ES-I3 (cell line): ENCODE measurements at regions not wholly inside any gene's neighbourhood (a gene's known extent, or its start where the extent isn't known, plus 50 kb on each side); places are given as distances from the start of the nearest gene placed in this dataset.

Source experiments
- H3K36me3 ChIP-seq: 2 replicates; pipeline ENCODE4 v1.6.1; 2013; ENCODE audit warnings: mild to moderate bottlenecking, low read length, control low read depth, moderate library complexity; ENCODE audit not compliant: insufficient read depth
- H3K4me1 ChIP-seq: 2 replicates; pipeline ENCODE4 v1.6.1; 2013; ENCODE audit warnings: mild to moderate bottlenecking, control low read depth, low read length; ENCODE audit not compliant: insufficient read depth
- H3K9ac ChIP-seq: 2 replicates; pipeline ENCODE4 v1.6.1; 2013; ENCODE audit warnings: low read depth, mild to moderate bottlenecking, low read length, moderate library complexity
- H3K9me3 ChIP-seq: 2 replicates; pipeline ENCODE4 v1.6.1; 2013; ENCODE audit warnings: mild to moderate bottlenecking, low read length, moderate library complexity; ENCODE audit not compliant: control insufficient read depth, insufficient read depth

DNA sequence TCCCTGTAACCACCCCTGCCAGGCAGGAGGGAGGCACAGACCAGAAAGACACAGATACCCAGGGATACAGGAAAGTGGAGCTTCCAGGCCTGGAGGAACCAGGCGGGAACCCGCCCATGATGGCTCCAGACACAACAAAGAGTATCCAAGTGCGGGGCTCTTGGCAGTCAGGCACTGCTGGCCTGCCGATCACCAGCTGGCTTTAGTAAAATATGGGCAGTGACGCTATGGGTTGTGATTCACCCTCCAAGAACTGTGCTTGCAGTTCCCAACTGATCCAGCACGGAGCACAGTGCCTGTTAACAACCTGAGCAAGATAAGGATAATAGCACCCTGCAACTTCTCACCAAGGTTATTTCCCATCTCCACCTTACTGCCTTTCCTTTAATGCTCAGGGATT, 463.3 kb downstream of the IRX1 start:
- no peak overlapping the region for H3K9ac ChIP-seq
- no peaks in the 10 kb centered on the region for H3K36me3 ChIP-seq
- no peaks in the 10 kb centered on the region for H3K4me1 ChIP-seq
- H3K9me3 ChIP-seq = no peaks in the 10 kb centered on the region

DNA sequence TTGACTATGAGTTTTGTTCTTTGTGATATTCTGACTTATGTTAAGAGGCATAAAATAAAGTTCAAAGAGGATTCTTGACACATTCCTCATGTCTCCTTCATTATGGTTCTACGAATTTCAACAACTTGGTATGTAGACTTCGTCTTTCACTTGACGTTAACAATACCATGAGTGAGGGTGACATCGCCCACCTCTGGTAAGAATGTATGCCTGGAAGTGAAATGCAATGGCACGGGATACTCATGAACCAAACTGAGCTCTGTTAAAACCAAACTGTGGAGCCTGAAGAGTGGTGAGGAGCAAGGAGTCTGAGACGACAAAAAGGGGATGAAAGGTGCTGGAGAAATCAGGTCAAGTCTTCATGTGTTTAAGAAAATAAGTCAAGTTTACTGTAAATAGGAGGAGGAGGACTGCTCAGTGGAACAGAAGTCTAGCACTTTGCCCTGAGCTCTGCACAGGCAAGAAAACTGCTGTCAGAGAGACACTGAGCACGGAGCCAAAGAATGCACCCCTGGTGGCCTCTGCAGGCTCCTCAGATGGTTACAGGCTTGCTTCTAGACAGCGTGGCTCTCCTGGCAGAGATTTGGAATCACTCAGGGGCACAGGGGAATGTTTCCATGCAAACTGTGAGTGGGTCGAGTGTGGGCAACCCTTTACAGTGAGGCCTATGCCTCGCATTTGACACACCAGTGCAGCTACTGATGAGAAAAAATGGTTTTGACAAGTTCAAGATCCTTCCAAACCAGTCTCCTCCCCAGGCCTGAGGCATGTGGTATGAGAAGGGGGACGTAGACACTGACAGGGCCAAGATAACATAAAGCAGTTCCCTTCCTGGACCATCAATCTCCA, 470.1 kb downstream of the IRX1 start:
- H3K9ac ChIP-seq = no peak overlapping the region
- no peaks in the 10 kb centered on the region for H3K4me1 ChIP-seq
- no peaks in the 10 kb centered on the region for H3K36me3 ChIP-seq
- no peaks in the 10 kb centered on the region for H3K9me3 ChIP-seq

DNA sequence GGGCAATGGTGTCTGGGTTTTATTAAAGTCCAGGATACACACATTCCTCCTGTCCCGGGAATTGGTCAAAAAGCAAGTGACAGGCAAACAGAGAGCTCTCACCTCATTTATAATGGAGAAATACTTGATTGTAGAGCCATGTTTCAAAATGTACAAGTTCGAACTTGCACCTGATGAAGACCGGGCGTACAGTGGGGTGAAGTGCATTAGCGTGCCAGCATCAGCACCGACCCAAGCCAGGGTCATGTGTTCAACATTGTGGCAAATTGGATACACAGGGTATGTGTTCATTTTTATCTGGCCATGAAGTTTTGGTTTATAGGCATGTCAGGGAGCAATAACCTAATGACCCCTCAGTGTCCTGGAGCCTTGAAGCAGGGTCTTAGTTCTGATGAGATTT, 472.5 kb downstream of the IRX1 start:
- Histone ChIP-seq H3K9ac (no peak overlapping the region), H3K9me3 (no peaks in the 10 kb centered on the region), H3K36me3 (no peaks in the 10 kb centered on the region), H3K4me1 (no peaks in the 10 kb centered on the region)

DNA sequence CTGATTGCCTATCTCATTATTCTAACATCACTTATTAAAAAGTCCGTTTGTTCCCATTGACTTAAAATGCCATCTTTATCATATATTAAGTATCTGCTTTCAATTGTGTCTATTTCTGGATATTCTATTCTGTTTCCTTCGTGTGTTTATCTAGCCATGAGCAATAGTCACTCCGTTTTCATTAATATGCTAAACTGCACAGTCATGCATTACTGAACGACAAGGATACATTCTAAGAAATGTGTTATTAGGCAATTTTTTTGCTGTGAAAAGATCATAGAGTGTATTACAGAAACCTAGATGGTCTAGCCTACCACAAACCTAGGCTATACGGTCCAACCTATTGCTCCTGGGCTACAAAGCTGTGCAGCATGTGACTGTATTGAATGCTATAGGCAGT, 482.9 kb downstream of the IRX1 start:
- no peaks in the 10 kb centered on the region for H3K9me3 ChIP-seq
- H3K9ac ChIP-seq = no peak overlapping the region
- no peaks in the 10 kb centered on the region; the same call in 1 of the 2 replicates for H3K4me1 ChIP-seq
- H3K36me3 ChIP-seq = no peaks in the 10 kb centered on the region

DNA sequence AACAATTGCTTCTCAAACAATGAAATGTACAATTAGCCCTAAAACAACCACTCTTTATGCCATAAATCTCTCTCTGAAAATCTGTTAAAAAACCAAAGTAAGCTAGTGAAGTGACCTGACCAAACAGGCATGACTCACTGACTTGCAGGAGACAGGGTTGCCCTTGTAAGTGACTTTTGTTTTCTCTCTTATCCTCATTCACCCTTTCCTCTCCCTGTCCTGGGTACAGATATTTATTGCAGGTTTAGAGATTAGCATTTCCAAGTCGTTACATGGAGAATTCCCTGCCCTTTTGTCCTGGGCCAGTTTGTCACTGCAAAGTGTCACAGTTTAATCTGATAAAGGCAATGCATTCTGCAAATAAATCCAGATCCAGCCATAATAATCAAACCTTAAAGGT, 484.2 kb downstream of the IRX1 start:
- Histone ChIP-seq H3K4me1 (no peaks in the 10 kb centered on the region; the same call in 1 of the 2 replicates), H3K9ac (no peak overlapping the region), H3K9me3 (no peaks in the 10 kb centered on the region), H3K36me3 (no peaks in the 10 kb centered on the region)

DNA sequence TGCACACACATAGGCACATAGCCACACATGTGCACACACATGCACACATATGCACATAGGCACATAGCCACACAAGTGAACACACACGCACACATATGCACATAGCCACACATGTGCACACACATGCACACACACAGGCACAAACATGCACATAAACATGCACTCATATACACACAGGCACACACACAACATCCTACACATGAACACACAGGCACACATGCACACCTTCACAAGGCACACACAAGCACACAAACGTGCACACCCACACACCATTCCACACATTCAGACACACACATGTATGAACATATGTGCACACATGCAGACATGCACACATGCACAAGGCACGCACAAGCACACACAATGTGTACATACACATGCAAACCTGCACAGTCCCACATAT, 484.7 kb downstream of the IRX1 start:
- H3K9ac ChIP-seq = no peak overlapping the region
- no peaks in the 10 kb centered on the region for H3K36me3 ChIP-seq
- no peaks in the 10 kb centered on the region for H3K9me3 ChIP-seq
- no peaks in the 10 kb centered on the region; the same call in 1 of the 2 replicates for H3K4me1 ChIP-seq

DNA sequence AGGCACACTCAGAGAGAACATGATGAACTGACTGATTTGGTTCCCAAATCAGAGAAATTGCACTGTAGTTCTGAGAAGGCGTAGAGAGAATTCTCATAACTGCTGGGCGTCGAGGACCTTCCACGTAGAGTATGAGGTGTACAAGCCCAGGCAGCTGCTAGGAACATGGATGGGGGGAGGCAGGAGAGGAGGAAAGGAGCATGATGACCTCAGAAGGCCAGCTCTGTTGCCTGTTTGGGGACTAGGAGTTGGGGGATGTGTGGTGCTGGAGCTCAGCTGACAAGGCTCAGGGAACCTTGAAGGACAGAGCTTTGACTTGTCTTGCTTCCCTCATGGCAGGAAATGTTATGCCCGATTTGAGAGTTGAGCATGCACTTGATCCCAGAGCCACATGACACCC, 485.4 kb downstream of the IRX1 start:
- Histone ChIP-seq H3K9me3 (no peaks in the 10 kb centered on the region), H3K4me1 (no peaks in the 10 kb centered on the region; the same call in 1 of the 2 replicates), H3K36me3 (no peaks in the 10 kb centered on the region), H3K9ac (no peak overlapping the region)

DNA sequence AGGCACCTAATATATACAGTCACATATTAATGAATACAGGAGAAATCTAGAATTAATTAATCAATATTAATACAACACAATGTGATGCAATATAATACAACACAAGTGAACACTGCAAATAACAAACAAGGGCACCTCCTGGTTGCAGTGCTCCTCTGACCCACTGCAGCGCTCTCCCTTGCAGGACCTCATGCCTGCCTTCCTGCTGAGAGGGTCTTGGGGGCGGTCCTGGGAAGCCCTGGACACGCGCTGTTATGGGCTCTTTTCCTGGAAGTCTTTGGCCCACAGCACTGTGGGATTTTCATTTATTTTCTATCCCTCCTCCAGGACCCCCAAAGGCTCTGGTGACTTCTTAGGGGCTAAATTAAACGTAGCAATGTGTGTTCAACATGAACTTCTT, 485.8 kb downstream of the IRX1 start:
- H3K9ac ChIP-seq = no peak overlapping the region
- H3K4me1 ChIP-seq = no peaks in the 10 kb centered on the region; the same call in 1 of the 2 replicates
- no peaks in the 10 kb centered on the region for H3K9me3 ChIP-seq

DNA sequence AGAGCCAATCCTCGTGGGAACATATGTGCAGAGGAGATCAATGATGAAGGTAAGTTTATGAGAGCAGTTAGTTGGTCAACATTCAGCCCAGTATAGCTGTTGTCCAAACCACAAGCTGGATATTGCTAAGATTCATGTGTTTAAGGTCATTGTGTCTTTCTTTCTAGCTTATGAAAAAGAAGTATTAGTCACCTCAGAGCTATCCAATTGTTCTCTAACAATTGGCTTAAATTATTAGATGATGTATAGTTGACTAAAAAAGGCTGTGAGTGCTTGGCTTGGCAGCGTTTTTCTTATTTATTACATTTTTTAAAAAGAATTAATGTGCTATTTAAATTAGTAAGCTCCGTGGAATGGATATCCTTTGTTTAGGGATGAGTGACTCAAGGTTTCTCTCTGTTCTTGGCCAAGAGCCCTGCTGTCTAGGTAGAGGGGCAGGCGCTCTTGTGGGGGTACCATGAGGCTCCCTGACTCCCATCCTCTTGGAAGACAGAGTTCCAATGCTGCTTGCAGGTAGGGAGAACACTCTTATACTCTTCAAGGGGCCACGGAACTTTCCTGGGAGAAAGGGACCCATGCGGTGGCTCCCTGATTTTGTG, 487.4 kb downstream of the IRX1 start:
- Histone ChIP-seq H3K36me3 (no peaks in the 10 kb centered on the region), H3K4me1 (no peaks in the 10 kb centered on the region; the same call in 1 of the 2 replicates), H3K9me3 (no peaks in the 10 kb centered on the region), H3K9ac (no peak overlapping the region)

More for the DNA sequence above, 485.8 kb downstream of the IRX1 start:
- H3K36me3 ChIP-seq = no peaks in the 10 kb centered on the region

DNA sequence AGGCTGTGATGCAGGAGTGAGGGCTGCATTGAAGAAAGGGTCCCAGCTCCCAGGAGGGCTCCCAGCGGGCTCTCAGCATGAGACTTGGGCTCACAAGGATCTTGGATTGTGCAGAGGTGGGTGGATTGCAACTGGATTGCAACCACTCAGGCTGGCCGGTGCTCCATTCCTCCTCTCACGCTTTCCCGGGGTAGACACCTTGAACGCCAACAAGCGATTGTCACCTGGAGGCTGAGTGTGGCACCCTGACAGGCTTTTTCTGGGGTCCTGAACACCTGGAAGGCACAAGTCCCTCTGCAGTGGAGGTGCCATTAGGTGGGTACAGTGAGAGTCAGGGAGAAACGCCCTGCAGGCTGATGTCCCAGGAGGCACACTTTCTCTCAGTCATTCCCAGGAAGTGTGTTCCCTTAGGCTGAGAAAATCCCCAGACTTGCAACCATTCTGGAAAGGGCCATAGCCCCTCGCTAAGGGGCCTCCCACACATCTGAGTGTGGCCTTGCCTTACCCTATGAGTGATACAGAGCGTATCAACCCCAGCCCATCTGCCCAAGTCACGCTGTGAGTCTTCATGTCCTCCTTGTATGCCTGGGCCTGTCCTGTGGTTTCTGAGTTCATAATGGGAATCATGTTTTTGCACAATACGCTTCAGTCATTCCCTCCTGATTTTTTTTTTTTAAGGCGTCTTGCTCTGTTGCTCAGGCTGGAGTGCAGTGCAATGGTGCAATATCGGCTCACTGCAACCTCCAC, 488.1 kb downstream of the IRX1 start:
- no peak overlapping the region for H3K9ac ChIP-seq
- no peaks in the 10 kb centered on the region for H3K9me3 ChIP-seq
- H3K36me3 ChIP-seq = no peaks in the 10 kb centered on the region
- H3K4me1 ChIP-seq = no peaks in the 10 kb centered on the region; the same call in 1 of the 2 replicates

DNA sequence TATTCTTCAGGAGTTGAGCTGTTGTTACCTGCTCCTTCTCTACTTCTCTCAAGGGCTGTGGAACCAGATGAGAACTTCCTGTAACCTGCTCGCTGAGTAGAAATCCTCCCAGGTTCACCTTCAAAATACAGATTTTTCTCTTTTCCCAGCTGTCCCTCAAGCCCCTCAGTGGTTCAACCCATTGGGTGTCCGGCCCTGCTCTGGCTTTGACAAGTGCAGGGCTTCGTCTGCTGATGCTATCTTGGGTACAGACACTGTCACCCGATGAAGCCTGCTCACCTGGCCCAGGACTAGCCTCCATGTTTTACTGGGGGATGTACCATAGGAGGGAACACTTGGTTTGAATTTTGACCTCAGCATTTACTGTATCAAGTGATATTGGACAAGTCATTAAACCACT, 490.4 kb downstream of the IRX1 start:
- no peaks in the 10 kb centered on the region for H3K9me3 ChIP-seq
- no peaks in the 10 kb centered on the region for H3K36me3 ChIP-seq
- H3K4me1 ChIP-seq = no peaks in the 10 kb centered on the region

DNA sequence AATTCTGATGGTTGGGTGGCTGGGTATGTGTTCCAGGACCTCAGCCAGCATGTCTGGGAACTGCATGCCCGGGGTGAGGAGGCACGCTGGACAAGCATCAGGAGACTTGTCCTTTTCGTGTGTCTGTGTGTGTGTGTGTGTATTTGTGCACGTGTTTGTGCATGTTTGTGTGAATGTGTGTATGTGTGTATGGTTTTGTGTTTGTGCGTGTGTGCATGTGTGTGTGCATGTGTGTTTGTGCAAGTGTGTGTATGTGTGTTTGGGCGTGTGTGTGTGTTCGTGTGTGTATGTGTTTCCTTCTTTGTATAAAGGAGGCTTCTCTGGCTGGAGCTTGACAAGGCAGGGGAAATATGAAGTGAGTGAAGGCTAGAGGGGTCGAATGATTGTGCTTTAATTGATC, 491.5 kb downstream of the IRX1 start:
- Histone ChIP-seq H3K36me3 (no peaks in the 10 kb centered on the region), H3K9me3 (no peaks in the 10 kb centered on the region), H3K9ac (no peak overlapping the region), H3K4me1 (no peaks in the 10 kb centered on the region)

More for the DNA sequence above, 490.4 kb downstream of the IRX1 start:
- H3K9ac ChIP-seq = no peak overlapping the region

DNA sequence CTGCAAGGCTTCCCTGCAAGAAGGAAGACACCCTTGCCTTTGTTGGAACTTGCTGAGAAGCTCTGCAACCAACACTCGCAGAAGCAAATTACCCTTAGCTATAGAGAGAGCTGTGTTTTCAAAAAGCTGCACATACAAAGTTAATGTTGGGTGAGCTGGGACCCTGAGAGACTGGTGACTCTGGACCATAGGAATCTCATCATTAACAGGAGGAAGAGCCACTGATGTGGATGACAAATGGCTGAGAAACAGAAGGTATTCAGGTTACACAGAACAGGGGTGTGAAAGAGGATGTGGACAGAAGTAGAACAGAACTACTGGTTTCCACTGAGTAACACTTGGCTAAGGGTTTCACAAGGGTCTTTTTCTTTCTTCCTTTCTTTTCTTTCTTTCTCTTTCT, 493.5 kb downstream of the IRX1 start:
- Histone ChIP-seq H3K9me3 (no peaks in the 10 kb centered on the region), H3K9ac (no peak overlapping the region)

DNA sequence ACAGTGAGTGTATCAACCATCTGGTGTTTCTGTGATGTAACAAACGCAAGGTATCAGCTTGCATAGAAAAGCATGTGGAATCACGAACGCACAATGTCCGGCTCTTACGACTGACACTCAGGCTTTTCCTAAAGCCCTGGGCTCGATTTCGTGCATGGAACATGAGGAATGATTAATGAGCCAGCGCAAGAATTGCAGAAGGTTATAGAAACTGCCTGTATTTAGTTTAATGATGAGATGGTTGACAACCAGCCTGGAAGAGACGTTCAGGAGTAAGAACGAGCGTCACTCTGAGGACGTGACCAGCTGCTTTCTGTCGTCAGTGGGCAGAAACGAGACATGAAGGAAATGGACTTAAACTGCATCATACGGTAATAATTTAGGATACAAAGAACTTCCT, 497.6 kb downstream of the IRX1 start:
- no peaks in the 10 kb centered on the region for H3K4me1 ChIP-seq
- H3K9ac ChIP-seq = no peak overlapping the region
- no peaks in the 10 kb centered on the region for H3K9me3 ChIP-seq

More for the DNA sequence above, 493.5 kb downstream of the IRX1 start:
- H3K36me3 ChIP-seq = no peaks in the 10 kb centered on the region
- no peaks in the 10 kb centered on the region for H3K4me1 ChIP-seq

More for the DNA sequence above, 497.6 kb downstream of the IRX1 start:
- no peaks in the 10 kb centered on the region for H3K36me3 ChIP-seq
